Pancreas (tissue), 10 donors: ENCODE measurements at regions not wholly inside any gene's neighbourhood (a gene's known extent, or its start where the extent isn't known, plus 50 kb on each side); places are given as distances from the start of the nearest gene placed in this dataset.
A peak's percentile ranks its signal among the peaks of the same experiment; 100 is the strongest.

Experiments used
- ATAC-seq, 4 donors: fragments of 200-7000 bp; cut with Tn5 transposase; one replicate each; pipeline versions ENCODE4 v1.8.0 to v1.9.1; 2020; ENCODE audit warnings: mild to moderate bottlenecking in 4 of 4, moderate library complexity in 4 of 4
- DNase-seq, 6 donors: peaks; one replicate each; pipeline ENCODE4 v3.0.0-alpha.2; 2020
- FAIRE-seq: peaks from 2 replicates; lab custom pipeline; 2012; peaks lifted over from hg19 to GRCh38; lab: Jason Lieb, UNC
- H3K27ac ChIP-seq, 4 donors: fragments of 200-600 bp; sonication (generic); 1 replicate in 3 of 4; 2 replicates in 1 of 4; pipeline versions ENCODE4 v1.5.0 to v1.8.0; 2020
- H3K27me3 ChIP-seq, 4 donors: fragments of 200-600 bp; one replicate each; pipeline ENCODE4 v1.8.0; 2021
- H3K36me3 ChIP-seq, 3 donors: fragments of 200-600 bp; sonication (generic) in 1 of 3; one replicate each; pipeline versions ENCODE4 v1.5.0 to v1.8.0; 2020 to 2021
- H3K4me1 ChIP-seq, 3 donors: fragments of 200-600 bp; one replicate each; pipeline ENCODE4 v1.8.0; 2021
- H3K4me3 ChIP-seq, 4 donors: fragments of 200-600 bp; sonication (generic) in 2 of 4; one replicate each; pipeline versions ENCODE4 v1.5.0 to v1.8.0; 2020 to 2021
- H3K9me3 ChIP-seq, 4 donors: fragments of 200-600 bp; one replicate each; pipeline ENCODE4 v1.8.0; 2021
- WGBS, 2 donors: extraction: QIAGEN DNeasy Blood & Tissue Kit; methylation state at CpG; one replicate each; pipeline ENCODE4 v1.1.7; 2013; 5-methylcytosine and 5-hydroxymethylcytosine counted together
- intact Hi-C, 3 donors: fragments of 100-400 bp; cut with DNase I; formaldehyde crosslinking; loops; one replicate each; pipeline versions ENCODE4 v1.11.1 to v1.14.2; 2022
- TF ChIP-seq, protein P1 (sequence below), 4 donors: fragments of 200-600 bp; sonication (generic) in 3 of 4; IDR thresholded peaks; one replicate each; pipeline versions ENCODE4 v1.5.0 to v1.8.0; 2021; ENCODE audit warnings: antibody characterized with exemption in 4 of 4
- donor health status: healthy with polysubstance abuse.
- donor health status: DM: no; HTN: no; CAD: no; lungs with moderate emphysema.
- donor health status: DM: no; HTN: no; CAD: no.
- donor health status: control.
- donor health status: control.
- donor health status: Bipolar disorder and iron deficiency.
- donor health status: DM: yes; HTN: yes; CAD: no.
- donor health status: DM: no; HTN: no; CAD: no.
- donor health status: DM: no; HTN: no; CAD: no.
- donor health status: DM: yes; HTN: yes; CAD: no.

DNA sequence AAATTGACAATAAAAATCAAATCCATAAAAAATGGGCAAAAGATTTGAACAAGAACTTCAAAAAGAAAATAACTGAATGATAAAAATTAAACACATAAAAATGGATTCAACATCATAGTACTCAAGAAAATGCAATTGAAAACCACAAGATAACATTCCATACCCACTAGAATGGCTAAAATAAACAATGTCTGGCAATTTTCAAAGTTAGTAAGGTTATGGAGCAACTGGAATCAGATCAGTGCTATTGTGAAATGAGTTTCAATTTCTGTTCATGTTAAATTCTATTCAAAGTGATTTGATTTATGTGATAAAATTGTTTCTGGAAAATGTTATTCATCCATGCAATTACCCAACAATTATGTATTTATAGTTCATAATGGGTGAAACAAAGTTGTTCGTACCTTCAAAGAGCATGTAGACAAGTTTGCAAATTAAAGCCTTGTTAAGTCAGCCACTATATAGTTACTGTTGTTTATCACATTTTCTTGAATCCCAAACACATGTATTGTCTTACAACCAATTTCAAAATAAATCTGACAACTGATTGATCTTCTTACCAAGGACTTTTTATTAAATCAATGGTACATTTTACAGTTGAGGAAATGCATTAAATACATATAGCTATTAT lies 151.5 kb upstream of the CENPW start:
- Histone ChIP-seq H3K9me3 (no peaks in the 10 kb centered on the region), H3K4me1 (no peaks in the 10 kb centered on the region), H3K27ac (no peak overlapping the region), H3K4me3 (no peak overlapping the region), H3K36me3 (no peaks in the 10 kb centered on the region), H3K27me3 (no peaks in the 10 kb centered on the region)
- DNase-seq: no peak
- 85 to 86% methylated on average over 1 of the region's 1 CpG for WGBS, 2 donors
- FAIRE-seq: peak; percentile 59
- ATAC-seq: no peak
- intact Hi-C loops: no loop called here
- TF ChIP-seq, protein P1, sequence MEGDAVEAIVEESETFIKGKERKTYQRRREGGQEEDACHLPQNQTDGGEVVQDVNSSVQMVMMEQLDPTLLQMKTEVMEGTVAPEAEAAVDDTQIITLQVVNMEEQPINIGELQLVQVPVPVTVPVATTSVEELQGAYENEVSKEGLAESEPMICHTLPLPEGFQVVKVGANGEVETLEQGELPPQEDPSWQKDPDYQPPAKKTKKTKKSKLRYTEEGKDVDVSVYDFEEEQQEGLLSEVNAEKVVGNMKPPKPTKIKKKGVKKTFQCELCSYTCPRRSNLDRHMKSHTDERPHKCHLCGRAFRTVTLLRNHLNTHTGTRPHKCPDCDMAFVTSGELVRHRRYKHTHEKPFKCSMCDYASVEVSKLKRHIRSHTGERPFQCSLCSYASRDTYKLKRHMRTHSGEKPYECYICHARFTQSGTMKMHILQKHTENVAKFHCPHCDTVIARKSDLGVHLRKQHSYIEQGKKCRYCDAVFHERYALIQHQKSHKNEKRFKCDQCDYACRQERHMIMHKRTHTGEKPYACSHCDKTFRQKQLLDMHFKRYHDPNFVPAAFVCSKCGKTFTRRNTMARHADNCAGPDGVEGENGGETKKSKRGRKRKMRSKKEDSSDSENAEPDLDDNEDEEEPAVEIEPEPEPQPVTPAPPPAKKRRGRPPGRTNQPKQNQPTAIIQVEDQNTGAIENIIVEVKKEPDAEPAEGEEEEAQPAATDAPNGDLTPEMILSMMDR (IDR thresholded peaks at IDR 0.05): no peak

DNA sequence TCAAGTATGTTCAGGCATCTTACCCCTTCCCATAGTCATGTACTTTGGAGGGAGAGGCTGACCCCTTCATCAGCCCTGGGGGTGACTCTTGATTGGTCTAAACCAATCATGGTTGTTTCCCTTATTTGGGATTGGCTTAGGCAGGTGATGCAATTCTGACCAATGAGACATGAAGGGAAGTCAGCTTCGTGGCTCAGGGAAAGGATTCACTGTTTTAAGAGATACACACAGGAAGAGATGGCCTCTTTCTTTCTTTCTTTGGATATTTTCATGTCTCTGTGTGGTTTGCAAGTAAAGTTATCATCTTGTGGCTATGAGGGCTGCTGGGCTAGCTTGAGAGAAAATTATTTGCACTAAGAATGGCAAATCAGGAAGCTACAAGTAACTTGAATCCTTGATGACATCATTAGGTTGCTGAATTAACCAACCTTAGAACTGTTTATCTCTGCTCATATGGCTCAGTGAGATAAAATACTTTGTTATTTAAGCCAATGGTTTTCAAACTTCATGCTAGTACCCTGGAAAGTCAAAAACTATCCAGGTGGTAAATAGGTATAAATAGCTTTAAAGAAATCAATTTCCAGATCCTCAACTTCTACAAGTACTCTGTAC lies 144.2 kb upstream of the CENPW start:
- no peaks in the 10 kb centered on the region for H3K36me3 ChIP-seq
- intact Hi-C loops: no loop called here
- TF ChIP-seq, protein P1 (IDR thresholded peaks at IDR 0.05): no peak
- H3K27ac ChIP-seq: no peak overlapping the region
- ATAC-seq (no peak), FAIRE-seq (no peak), DNase-seq (no peak)
- WGBS, 2 donors: 72 to 81% methylated on average over 1 of the region's 1 CpG
- H3K4me1 ChIP-seq: no peaks in the 10 kb centered on the region
- no peaks in the 10 kb centered on the region for H3K27me3 ChIP-seq
- H3K4me3 ChIP-seq: no peak overlapping the region
- no peaks in the 10 kb centered on the region for H3K9me3 ChIP-seq

DNA sequence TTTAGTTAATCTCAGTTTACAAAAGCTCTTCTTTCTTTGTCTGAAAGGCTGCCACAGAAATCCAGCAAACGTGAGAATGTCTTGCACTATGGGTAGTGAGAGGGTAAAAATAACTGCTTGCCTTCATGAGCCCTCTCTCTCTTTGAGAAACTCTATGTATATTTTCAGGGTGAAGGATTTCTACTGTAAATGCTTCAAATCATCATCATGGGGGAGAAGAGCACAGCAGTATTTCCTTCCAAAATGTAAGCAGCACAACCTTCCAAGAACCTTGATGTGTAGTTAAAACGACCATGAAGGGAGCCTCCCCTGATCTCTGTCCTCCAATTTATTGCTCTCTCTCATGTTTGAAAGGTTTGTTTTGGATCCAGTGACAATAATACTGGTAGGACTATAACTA lies 141.3 kb upstream of the CENPW start:
- H3K27ac ChIP-seq: no peak overlapping the region
- FAIRE-seq (no peak), ATAC-seq (no peak), DNase-seq (no peak)
- no peaks in the 10 kb centered on the region for H3K4me1 ChIP-seq
- no peaks in the 10 kb centered on the region for H3K9me3 ChIP-seq
- TF ChIP-seq, protein P1 (IDR thresholded peaks at IDR 0.05): no peak
- no peaks in the 10 kb centered on the region for H3K36me3 ChIP-seq
- no peaks in the 10 kb centered on the region for H3K27me3 ChIP-seq
- WGBS, 2 donors: 48% methylated on average over 2 of the region's 2 CpGs
- H3K4me3 ChIP-seq: no peak overlapping the region
- intact Hi-C loops: no loop called here

DNA sequence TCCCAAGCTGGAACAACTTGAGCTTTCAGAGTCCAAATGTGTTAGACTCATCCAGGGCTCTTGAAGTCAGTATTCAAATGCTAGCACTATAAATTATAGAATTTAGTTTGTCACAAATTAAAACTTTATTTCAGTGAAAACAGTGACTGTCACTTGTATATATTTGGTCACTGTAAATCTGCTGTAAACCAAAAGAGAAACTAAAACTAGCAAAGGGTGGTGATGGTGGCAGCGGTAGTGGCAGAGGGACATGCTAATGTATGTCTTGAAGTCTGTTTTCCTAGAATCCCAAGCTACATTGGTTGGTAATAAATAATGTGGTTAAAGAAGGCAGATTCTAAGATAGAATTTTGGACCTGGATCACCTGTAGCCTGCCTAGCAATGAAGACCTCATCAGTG lies 140.4 kb upstream of the CENPW start:
- DNase-seq (no peak), ATAC-seq (no peak), FAIRE-seq (no peak)
- H3K36me3 ChIP-seq: no peaks in the 10 kb centered on the region
- intact Hi-C loops: no loop called here
- no peak overlapping the region for H3K27ac ChIP-seq
- TF ChIP-seq, protein P1 (IDR thresholded peaks at IDR 0.05): no peak
- H3K9me3 ChIP-seq: no peaks in the 10 kb centered on the region
- no peaks in the 10 kb centered on the region for H3K27me3 ChIP-seq
- H3K4me1 ChIP-seq: no peaks in the 10 kb centered on the region
- H3K4me3 ChIP-seq: no peak overlapping the region
- 96 to 97% methylated on average over 1 of the region's 1 CpG for WGBS, 2 donors

DNA sequence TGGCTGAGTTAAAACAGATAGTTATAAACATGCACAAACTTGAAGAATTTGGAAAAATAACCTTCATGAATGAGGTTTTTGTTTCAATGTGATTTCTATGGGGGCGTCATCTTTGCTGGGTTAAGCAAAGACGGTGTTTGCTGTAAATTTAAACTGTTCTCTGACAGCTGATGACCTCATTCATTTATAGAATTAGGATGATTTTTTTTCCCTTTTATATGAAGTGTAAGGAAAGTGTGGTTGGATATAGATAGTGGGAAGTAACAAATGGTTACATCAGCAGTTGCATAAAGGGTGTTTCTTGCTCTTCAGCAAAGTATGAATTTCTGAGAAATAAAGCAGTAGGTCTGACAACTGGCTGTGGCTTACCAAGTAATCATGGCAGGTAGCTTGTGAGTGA lies 137.2 kb upstream of the CENPW start:
- FAIRE-seq: no peak
- WGBS, 2 donors: 90 to 94% methylated on average over 2 of the region's 2 CpGs
- no peak overlapping the region for H3K4me3 ChIP-seq
- TF ChIP-seq, protein P1 (IDR thresholded peaks at IDR 0.05): no peak
- no peaks in the 10 kb centered on the region for H3K36me3 ChIP-seq
- no peaks in the 10 kb centered on the region for H3K27me3 ChIP-seq
- H3K4me1 ChIP-seq: no peaks in the 10 kb centered on the region
- no peak overlapping the region for H3K27ac ChIP-seq
- H3K9me3 ChIP-seq: no peaks in the 10 kb centered on the region
- no peak for DNase-seq
- ATAC-seq: no peak
- intact Hi-C loops: no loop called here
